Stomach (tissue), 8 donors: ENCODE measurements at regions not wholly inside any gene's neighbourhood (a gene's known extent, or its start where the extent isn't known, plus 50 kb on each side); places are given as distances from the start of the nearest gene placed in this dataset.

Experiments used
- DNase-seq, 2 donors: peaks; one replicate each; pipeline versions ENCODE4 v3.0.0 to v3.0.0-alpha.2; 2013 to 2019
- H3K27ac ChIP-seq, 5 donors: fragments of 200-600 bp in 4 of 5; sonication (generic) in 4 of 5; one replicate each; pipeline ENCODE4 v1.5.1; 2013 to 2019; ENCODE audit warnings: mild to moderate bottlenecking in 1 of 5, moderate library complexity in 1 of 5
- H3K27me3 ChIP-seq, 3 donors: fragments of 200-600 bp; sonication (generic); one replicate each; pipeline ENCODE4 v1.5.1; 2017 to 2019; ENCODE audit warnings: mixed run types in 1 of 3
- H3K36me3 ChIP-seq, 4 donors: fragments of 200-600 bp; sonication (generic); 1 replicate in 3 of 4; 2 replicates in 1 of 4; pipeline ENCODE4 v1.5.1; 2016 to 2019
- H3K4me1 ChIP-seq, 4 donors: fragments of 200-600 bp; sonication (generic); one replicate each; pipeline ENCODE4 v1.5.1; 2016 to 2019
- H3K4me3 ChIP-seq, 4 donors: fragments of 200-600 bp; sonication (generic) in 3 of 4; one replicate each; pipeline ENCODE4 v1.5.1; 2016 to 2019; ENCODE audit warnings: mild to moderate bottlenecking in 1 of 4
- H3K9me3 ChIP-seq, 4 donors: fragments of 200-600 bp; sonication (generic); one replicate each; pipeline ENCODE4 v1.5.1; 2016 to 2019
- CTCF ChIP-seq, 7 experiments: fragments of 450-650 bp in 4 of 7; fragments of 200-600 bp in 3 of 7; sonication (generic) in 3 of 7; IDR thresholded peaks; one replicate each; pipeline ENCODE4 v1.5.1; 2016 to 2019; ENCODE audit warnings: antibody characterized with exemption in 7 of 7, control low read depth in 2 of 7, mild to moderate bottlenecking in 1 of 7
- EP300 ChIP-seq: sonication (generic); formaldehyde crosslinking; IDR thresholded peaks from one replicate; pipeline ENCODE4 v1.6.1; 2017; ENCODE audit warnings: antibody characterized with exemption
- POLR2A ChIP-seq, 4 donors: fragments of 450-650 bp; IDR thresholded peaks; one replicate each; pipeline ENCODE4 v1.6.1; 2016; ENCODE audit warnings: antibody characterized with exemption in 4 of 4, control low read depth in 2 of 4, mild to moderate bottlenecking in 1 of 4, moderate library complexity in 1 of 4
- POLR2AphosphoS5 ChIP-seq, 3 donors: sonication (generic); formaldehyde crosslinking; IDR thresholded peaks; one replicate each; pipeline ENCODE4 v1.6.1; 2016; ENCODE audit warnings: antibody characterized with exemption in 3 of 3
- whole genome bisulfite sequencing, 5 donors: extraction: QIAGEN DNeasy Blood & Tissue Kit in 3 of 5; methylation state at CpG; one replicate each; pipeline versions ENCODE4 v1.1.5 to v1.1.7; 2013 to 2018; 5-methylcytosine and 5-hydroxymethylcytosine counted together
- intact Hi-C: fragments of 100-400 bp; cut with DNase I; formaldehyde crosslinking; loops from one replicate; pipeline ENCODE4 v1.15.1; 2023; ENCODE audit warnings: low total_unique reads
- donor health status: healthy with polysubstance abuse.
- donor health status: Bipolar disorder and iron deficiency.
- donor health status: healthy.

GRCh38 chr2:37784071-37784758 lies 112.8 kb upstream of the CDC42EP3 start:
- no peak for DNase-seq
- no peaks in the 10 kb centered on the region for H3K36me3 ChIP-seq
- no peaks in the 10 kb centered on the region for H3K27me3 ChIP-seq
- intact Hi-C loops: no loop called here
- WGBS, 5 donors: 89 to 97% (median 91%) methylated on average over 3 of the region's 3 CpGs
- H3K27ac ChIP-seq: no peak overlapping the region
- peaks cover 0 to 22% (median 7%) of the 10 kb centered on the region in 4 donors for H3K4me1 ChIP-seq
- peaks cover 0 to 18% (median 7%) of the 10 kb centered on the region in 4 donors for H3K9me3 ChIP-seq
- H3K4me3 ChIP-seq: no peak overlapping the region
- TF ChIP-seq EP300 (no peak), POLR2A (IDR thresholded peaks at IDR 0.05) (no peak), CTCF (IDR thresholded peaks at IDR 0.05) (no peak), POLR2AphosphoS5 (IDR thresholded peaks at IDR 0.05) (no peak)

- TF ChIP-seq POLR2A (IDR thresholded peaks at IDR 0.05) (no peak), EP300 (no peak), CTCF (IDR thresholded peaks at IDR 0.05) (no peak), POLR2AphosphoS5 (IDR thresholded peaks at IDR 0.05) (no peak)
- WGBS, 5 donors: 78 to 93% (median 88%) methylated on average over 5 of the region's 5 CpGs
- Histone ChIP-seq H3K9me3 (peaks cover 0 to 18% (median 7%) of the 10 kb centered on the region in 4 donors), H3K4me3 (no peak overlapping the region), H3K27ac (no peak overlapping the region), H3K4me1 (peaks cover 0 to 22% (median 5%) of the 10 kb centered on the region in 4 donors), H3K27me3 (no peaks in the 10 kb centered on the region), H3K36me3 (no peaks in the 10 kb centered on the region)
- DNase-seq: no peak
- intact Hi-C loops: no loop called here
Measured at GRCh38 chr2:37784759-37785149, 113.3 kb upstream of the CDC42EP3 start.

GRCh38 chr2:37786191-37786698 lies 114.8 kb upstream of the CDC42EP3 start:
- WGBS, 5 donors: 96 to 100% (median 100%) methylated on average over 1 of the region's 1 CpG
- Histone ChIP-seq H3K4me1 (peaks cover 0 to 8% (median under 1%) of the 10 kb centered on the region in 4 donors), H3K27ac (no peak overlapping the region), H3K4me3 (no peak overlapping the region), H3K36me3 (no peaks in the 10 kb centered on the region), H3K9me3 (peaks cover 0 to 18% (median 7%) of the 10 kb centered on the region in 4 donors), H3K27me3 (no peaks in the 10 kb centered on the region)
- TF ChIP-seq POLR2AphosphoS5 (IDR thresholded peaks at IDR 0.05) (no peak), EP300 (no peak), POLR2A (IDR thresholded peaks at IDR 0.05) (no peak), CTCF (IDR thresholded peaks at IDR 0.05) (no peak)
- no peak for DNase-seq
- intact Hi-C loops: no loop called here

GRCh38 chr2:37786854-37787253 lies 115.4 kb upstream of the CDC42EP3 start:
- no peaks in the 10 kb centered on the region for H3K27me3 ChIP-seq
- no peak for TF ChIP-seq CTCF (IDR thresholded peaks at IDR 0.05)
- no peak for TF ChIP-seq POLR2A (IDR thresholded peaks at IDR 0.05)
- no peak for TF ChIP-seq POLR2AphosphoS5 (IDR thresholded peaks at IDR 0.05)

More at GRCh38 chr2:37786854-37787253, 115.4 kb upstream of the CDC42EP3 start:
- H3K27ac ChIP-seq: no peak overlapping the region
- intact Hi-C loops: no loop called here
- H3K36me3 ChIP-seq: no peaks in the 10 kb centered on the region
- H3K9me3 ChIP-seq: peaks cover 0 to 18% (median 7%) of the 10 kb centered on the region in 4 donors
- H3K4me3 ChIP-seq: no peak overlapping the region
- WGBS, 5 donors: 56 to 77% (median 62%) methylated on average over 5 of the region's 5 CpGs
- H3K4me1 ChIP-seq: peaks cover 0 to 2% (median 0%) of the 10 kb centered on the region in 4 donors
- peak in 1 of 2 donors; percentile 51 for DNase-seq
